ENCODE measurements at regions not wholly inside any gene's neighbourhood (a gene's known extent, or its start where the extent isn't known, plus 50 kb on each side); places are given as distances from the start of the nearest gene placed in this dataset.

DNA sequence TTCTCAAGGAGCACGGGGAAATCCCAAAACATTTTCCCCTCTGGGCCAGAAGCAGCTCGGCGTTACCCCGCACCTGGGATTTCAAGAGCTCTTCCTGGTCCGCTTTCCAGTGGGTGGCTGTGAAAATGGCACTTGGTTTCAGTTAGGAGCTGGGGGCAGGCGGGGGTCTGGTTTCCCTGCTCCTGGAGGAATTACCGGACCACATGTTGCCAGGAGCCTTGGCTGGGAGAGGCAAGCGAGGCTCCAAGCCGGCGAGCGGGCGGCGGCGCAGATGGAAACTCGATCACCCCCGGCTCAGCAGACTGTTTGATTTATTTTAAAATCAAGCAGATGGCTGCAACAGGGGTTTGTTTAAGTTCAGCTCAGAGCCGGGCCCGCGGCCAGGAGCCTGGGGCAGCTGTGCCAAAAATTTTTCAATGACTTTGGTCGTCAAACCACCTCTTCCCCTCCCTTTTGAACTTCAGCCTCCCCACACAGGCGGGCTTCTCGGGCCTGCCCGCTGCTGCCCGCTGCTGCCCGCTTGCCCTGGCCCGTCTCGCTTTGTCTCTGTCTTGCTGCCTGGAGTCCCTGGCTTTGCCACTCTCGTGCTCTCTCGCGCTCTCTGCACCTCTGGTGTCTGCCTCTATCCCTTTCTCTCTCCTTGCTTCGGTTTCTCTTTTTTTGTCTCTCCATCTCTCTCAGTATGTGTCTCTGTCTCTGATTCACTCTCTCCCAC lies 108.0 kb upstream of the CIBAR2 start:
- Histone ChIP-seq H3K36me3 (ENCODE audit: control insufficient read depth, insufficient read depth, low read length) (no peaks in the 10 kb centered on the region), H3K27me3 (ENCODE audit: control insufficient read depth, insufficient read depth, low read length) (no peaks in the 10 kb centered on the region), H3K4me3 (ENCODE audit: low read depth, low read length) (no peak overlapping the region)
- TF ChIP-seq, protein P1, sequence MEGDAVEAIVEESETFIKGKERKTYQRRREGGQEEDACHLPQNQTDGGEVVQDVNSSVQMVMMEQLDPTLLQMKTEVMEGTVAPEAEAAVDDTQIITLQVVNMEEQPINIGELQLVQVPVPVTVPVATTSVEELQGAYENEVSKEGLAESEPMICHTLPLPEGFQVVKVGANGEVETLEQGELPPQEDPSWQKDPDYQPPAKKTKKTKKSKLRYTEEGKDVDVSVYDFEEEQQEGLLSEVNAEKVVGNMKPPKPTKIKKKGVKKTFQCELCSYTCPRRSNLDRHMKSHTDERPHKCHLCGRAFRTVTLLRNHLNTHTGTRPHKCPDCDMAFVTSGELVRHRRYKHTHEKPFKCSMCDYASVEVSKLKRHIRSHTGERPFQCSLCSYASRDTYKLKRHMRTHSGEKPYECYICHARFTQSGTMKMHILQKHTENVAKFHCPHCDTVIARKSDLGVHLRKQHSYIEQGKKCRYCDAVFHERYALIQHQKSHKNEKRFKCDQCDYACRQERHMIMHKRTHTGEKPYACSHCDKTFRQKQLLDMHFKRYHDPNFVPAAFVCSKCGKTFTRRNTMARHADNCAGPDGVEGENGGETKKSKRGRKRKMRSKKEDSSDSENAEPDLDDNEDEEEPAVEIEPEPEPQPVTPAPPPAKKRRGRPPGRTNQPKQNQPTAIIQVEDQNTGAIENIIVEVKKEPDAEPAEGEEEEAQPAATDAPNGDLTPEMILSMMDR (IDR thresholded peaks at IDR 0.05; ENCODE audit: insufficient read depth, low read length, poor library complexity, severe bottlenecking): no peak
- no peak for DNase-seq (ENCODE audit: low read depth)

GRCh38 chr16:85220964-85221731 lies 108.9 kb upstream of the CIBAR2 start:
- TF ChIP-seq, protein P1 (IDR thresholded peaks at IDR 0.05; ENCODE audit: insufficient read depth, low read length, poor library complexity, severe bottlenecking): no peak
- no peak overlapping the region for H3K4me3 ChIP-seq (ENCODE audit: low read depth, low read length)
- no peaks in the 10 kb centered on the region for H3K36me3 ChIP-seq (ENCODE audit: control insufficient read depth, insufficient read depth, low read length)
- no peaks in the 10 kb centered on the region for H3K27me3 ChIP-seq (ENCODE audit: control insufficient read depth, insufficient read depth, low read length)
- DNase-seq (ENCODE audit: low read depth): no peak

- TF ChIP-seq, protein P1 (IDR thresholded peaks at IDR 0.05; ENCODE audit: insufficient read depth, low read length, poor library complexity, severe bottlenecking): no peak
- H3K27me3 ChIP-seq (ENCODE audit: control insufficient read depth, insufficient read depth, low read length): no peaks in the 10 kb centered on the region
- H3K4me3 ChIP-seq (ENCODE audit: low read depth, low read length): no peak overlapping the region
- DNase-seq (ENCODE audit: low read depth): no peak
- H3K36me3 ChIP-seq (ENCODE audit: control insufficient read depth, insufficient read depth, low read length): no peaks in the 10 kb centered on the region
These were observed 109.5 kb upstream of the CIBAR2 start for GRCh38 chr16:85221771-85222154.

DNA sequence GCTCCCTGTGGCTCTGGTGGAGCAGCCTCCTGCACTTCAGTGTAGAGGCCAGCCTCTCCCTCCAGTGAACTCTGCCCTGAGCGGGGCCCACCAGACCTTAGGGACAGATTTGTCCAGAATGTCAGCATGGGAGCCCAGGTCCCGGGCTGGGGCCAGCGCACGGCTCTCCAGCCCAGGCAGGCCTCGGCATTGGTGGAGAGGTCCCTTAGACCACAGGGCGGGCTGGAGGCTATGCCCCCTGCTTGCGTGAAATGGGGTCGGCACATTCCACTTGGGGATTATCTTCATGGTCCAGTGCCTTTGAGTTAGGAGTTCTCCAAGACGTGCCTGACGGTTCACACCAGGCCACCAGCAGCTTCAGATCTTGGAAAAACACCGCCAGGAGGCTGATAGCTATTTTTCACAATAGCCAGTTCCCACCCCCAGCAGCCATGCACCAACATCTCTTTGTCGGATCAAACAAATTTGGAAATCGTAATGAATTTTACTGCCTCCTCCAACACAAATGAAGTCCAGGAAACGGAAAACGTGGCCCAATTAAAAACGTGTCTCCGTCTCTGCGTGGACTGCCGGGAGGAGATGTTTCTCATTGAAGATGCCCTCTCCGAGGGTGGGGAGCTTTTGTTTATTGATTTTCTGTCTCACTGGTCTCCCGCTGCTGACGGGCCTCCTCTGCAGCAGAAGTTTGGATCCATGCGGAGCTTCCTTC lies 110.0 kb upstream of the CIBAR2 start:
- Histone ChIP-seq H3K36me3 (ENCODE audit: control insufficient read depth, insufficient read depth, low read length) (no peaks in the 10 kb centered on the region), H3K27me3 (ENCODE audit: control insufficient read depth, insufficient read depth, low read length) (no peaks in the 10 kb centered on the region), H3K4me3 (ENCODE audit: low read depth, low read length) (no peak overlapping the region)
- no peak for DNase-seq (ENCODE audit: low read depth)
- TF ChIP-seq, protein P1 (IDR thresholded peaks at IDR 0.05; ENCODE audit: insufficient read depth, low read length, poor library complexity, severe bottlenecking): no peak

DNA sequence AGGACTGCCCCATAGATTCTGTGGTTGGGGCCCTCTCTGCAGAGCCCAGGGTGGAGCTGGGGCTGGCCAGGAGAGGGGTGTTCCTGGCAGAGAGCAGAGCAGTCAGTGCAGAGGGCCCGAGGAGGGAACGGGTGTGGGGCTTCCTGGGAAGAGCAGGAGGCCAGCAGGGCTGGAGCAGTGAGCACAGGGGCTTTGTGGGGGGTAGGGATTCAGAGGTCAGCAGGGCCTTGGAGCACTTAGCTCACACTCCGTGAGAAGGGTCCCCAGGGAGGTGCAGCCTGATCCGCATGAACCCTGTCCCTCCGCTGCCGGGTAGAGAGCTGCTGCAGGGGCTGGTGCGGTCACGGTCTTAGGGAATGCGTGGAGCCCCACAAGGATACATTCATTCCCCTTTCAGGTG lies 113.0 kb upstream of the CIBAR2 start:
- no peaks in the 10 kb centered on the region for H3K27me3 ChIP-seq (ENCODE audit: control insufficient read depth, insufficient read depth, low read length)
- H3K4me3 ChIP-seq (ENCODE audit: low read depth, low read length): no peak overlapping the region
- TF ChIP-seq, protein P1 (IDR thresholded peaks at IDR 0.05; ENCODE audit: insufficient read depth, low read length, poor library complexity, severe bottlenecking): no peak
- H3K36me3 ChIP-seq (ENCODE audit: control insufficient read depth, insufficient read depth, low read length): no peaks in the 10 kb centered on the region
- DNase-seq (ENCODE audit: low read depth): no peak

Measured in kidney epithelial cell (primary cell).